HG03469 (cell line): ENCODE measurements at regions not wholly inside any gene's neighbourhood (a gene's known extent, or its start where the extent isn't known, plus 50 kb on each side); places are given as distances from the start of the nearest gene placed in this dataset.

Experiments used
- ATAC-seq: cut with Tn5 transposase; IDR thresholded peaks from one replicate; pipeline ENCODE4 v1.9.1; 2021; ENCODE audit warnings: mild to moderate bottlenecking, moderate library complexity, moderate number of reproducible peaks; ENCODE audit not compliant: unreplicated experiment

- no peak for ATAC-seq
These were observed 61.4 kb upstream of the UFL1 start for GRCh38 chr6:96460052-96460700.

DNA sequence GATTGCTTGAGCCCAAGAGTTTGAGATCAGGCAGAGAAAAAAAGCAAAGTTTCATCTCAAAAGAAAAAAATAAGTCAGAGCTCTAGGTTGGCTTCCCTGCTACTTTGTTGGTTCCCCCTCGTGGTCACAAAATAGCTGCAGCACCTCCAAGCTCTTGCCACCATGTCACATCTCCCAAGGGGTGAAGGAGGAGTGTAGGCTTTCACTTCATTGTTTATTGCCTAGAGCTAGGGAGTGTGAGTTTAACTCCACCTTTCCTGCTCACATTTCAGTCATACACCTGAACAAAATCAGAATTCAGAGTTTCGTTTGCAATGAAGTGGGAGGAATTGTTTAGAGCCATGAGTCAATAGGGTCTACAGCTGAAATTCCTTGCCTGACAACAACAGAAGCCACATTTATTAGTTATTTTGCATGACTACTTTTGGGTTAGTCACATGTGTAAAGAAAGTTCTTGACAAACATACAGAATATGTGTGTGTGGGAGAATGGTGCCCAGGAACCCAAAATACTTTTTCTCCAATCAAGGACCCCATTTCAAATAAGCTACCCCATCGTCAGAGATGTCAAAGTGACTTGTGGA, 56.2 kb upstream of the UFL1 start:
- ATAC-seq, result no peak

- ATAC-seq, result peak; percentile 48
These were observed 55.3 kb upstream of the UFL1 start for GRCh38 chr6:96466147-96466863.

DNA sequence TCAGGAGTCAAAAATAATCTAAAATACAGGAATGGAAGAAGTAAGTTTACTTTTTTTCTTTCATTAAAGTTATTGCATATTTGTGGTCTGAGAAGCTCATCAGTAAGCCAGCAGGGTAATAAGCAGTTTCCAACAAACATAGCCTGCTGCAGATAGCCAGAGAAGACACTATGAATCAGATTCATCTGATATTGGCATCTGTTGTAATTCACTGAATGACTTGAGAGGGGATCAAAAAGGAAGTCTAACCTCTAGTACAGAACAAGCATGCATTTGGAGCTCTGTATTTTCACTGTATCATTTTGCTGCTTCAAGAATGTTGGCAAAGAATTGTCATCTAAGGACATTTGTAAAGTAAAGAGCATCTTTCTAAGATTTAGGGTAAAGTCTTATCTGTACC, 53.8 kb upstream of the UFL1 start:
- no peak for ATAC-seq

DNA sequence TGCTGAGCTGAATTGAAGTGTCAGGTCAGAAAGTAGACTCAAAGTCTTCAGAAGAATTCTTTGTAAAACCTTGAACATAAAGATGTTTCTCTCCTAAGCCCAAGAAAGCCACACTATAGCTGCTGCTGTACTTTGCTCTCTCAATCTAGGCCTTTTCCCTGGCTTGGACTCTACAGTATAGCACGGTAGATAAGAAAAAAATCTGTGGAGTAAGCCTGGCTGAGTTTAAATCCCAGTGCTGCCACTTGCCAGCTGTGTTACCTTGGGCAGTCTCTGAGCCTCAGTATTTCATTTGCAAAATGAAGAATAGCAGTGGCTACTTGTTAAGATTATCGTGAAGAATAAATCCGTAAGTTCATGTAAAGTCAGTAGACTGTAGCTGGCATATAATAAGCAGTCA, 53.3 kb upstream of the UFL1 start:
- ATAC-seq, result no peak

DNA sequence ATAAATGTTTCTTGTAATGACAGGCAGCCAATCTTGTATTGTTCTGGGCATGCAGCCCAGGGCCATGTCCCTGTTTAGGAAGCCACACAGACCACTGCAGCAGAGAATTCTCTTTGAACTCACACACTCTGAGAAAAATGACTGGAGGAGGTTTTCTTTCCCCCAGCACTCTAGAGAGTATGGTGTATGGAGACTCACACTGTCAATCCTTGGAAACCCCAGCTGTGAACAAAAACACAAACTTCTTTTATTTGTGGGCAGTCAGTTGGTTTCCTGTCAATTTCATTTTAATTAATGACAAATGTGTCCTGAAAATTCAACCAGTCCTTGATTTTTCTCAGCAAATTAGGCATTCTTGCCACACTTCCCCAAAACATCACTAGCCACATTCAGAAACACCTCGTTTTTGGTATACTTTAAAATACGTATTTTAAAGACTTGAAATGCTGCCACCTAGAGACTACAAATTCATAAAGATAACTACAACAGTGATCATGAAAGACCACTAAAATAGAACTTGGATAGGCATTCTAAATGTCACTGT, 52.9 kb upstream of the UFL1 start:
- ATAC-seq, result no peak

DNA sequence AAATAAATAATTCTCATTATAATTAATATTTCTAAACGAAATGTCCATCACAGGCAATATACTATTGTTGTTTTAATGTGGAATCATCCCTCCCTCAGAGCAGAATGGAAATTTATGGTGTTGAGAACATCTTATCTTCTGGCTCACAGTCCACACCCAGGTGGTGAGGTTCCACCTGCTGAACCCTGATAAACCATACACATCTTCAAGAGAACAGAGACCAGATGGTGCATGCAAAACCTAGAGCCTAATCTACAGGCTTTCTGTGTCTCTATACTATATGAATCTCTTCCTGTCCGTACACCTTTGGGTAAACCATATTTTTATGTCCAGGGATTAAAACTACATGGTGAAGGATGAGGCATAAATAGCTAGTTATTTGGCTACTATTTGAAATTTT, 52.3 kb upstream of the UFL1 start:
- ATAC-seq, result no peak

DNA sequence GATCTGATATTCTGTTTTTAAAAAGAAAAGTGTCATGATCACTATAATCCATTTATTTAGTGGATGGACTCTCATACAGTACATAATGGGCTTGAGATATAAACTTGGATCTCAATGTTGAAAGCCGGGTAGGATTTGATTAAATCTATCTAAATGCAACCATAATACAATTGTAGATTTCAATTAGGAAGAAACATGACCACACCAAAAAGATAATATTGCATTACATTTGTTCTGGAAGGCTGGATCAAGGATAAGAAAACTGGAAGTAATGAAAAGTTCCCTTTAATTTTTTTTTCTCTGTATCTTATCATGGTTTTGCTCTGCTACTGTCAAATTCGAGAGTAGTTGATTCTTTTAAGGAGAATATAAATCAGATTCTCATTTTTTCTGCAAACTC, 51.3 kb upstream of the UFL1 start:
- ATAC-seq, result no peak
